ENCODE measurements at regions not wholly inside any gene's neighbourhood (a gene's known extent, or its start where the extent isn't known, plus 50 kb on each side); places are given as distances from the start of the nearest gene placed in this dataset.

GRCh38 chr2:150605664-150606063 lies 118.2 kb upstream of the RND3 start:
- TF ChIP-seq POLR2A (IDR thresholded peaks at IDR 0.05) (no peak), CTCF (IDR thresholded peaks at IDR 0.05) (no peak)

All from esophagus squamous epithelium (tissue), 4 donors.